Raji (cell line): ENCODE measurements at regions not wholly inside any gene's neighbourhood (a gene's known extent, or its start where the extent isn't known, plus 50 kb on each side); places are given as distances from the start of the nearest gene placed in this dataset.

Experiments used
- POLR2A ChIP-seq: IDR thresholded peaks from 2 replicates; pipeline ENCODE4 v1.6.1; 2011; ENCODE audit warnings: low read depth, low read length, control low read depth; ENCODE audit not compliant: insufficient read depth

- TF ChIP-seq POLR2A, result no peak
Measured at GRCh38 chr6:144437105-144437504, 152.0 kb downstream of the UTRN start.

- TF ChIP-seq POLR2A, result no peak
Measured at GRCh38 chr6:144438103-144438502, 153.0 kb downstream of the UTRN start.

GRCh38 chr6:144439016-144439415 lies 153.9 kb downstream of the UTRN start:
- TF ChIP-seq POLR2A, result no peak

GRCh38 chr6:144443157-144443556 lies 158.0 kb downstream of the UTRN start:
- TF ChIP-seq POLR2A, result no peak

- no peak for TF ChIP-seq POLR2A
Measured at GRCh38 chr6:144447472-144447871, 162.3 kb downstream of the UTRN start.

- TF ChIP-seq POLR2A, result no peak
Measured at GRCh38 chr6:144449218-144449617, 164.1 kb downstream of the UTRN start.

- no peak for TF ChIP-seq POLR2A
Measured at GRCh38 chr6:144449911-144450597, 164.9 kb downstream of the UTRN start.

- TF ChIP-seq POLR2A, result no peak
Measured at GRCh38 chr6:144460327-144461095, 175.4 kb downstream of the UTRN start.

GRCh38 chr6:144462058-144462457 lies 176.9 kb downstream of the UTRN start:
- TF ChIP-seq POLR2A, result no peak

GRCh38 chr6:144466716-144467115 lies 181.6 kb downstream of the UTRN start:
- TF ChIP-seq POLR2A, result no peak

GRCh38 chr6:144467172-144467762 lies 182.1 kb downstream of the UTRN start:
- no peak for TF ChIP-seq POLR2A

- TF ChIP-seq POLR2A, result no peak
Measured at GRCh38 chr6:144467921-144468320, 182.8 kb downstream of the UTRN start.

GRCh38 chr6:144468709-144469108 lies 183.6 kb downstream of the UTRN start:
- TF ChIP-seq POLR2A, result no peak

- no peak for TF ChIP-seq POLR2A
Measured at GRCh38 chr6:144469144-144469575, 184.0 kb downstream of the UTRN start.

- no peak for TF ChIP-seq POLR2A
Measured at GRCh38 chr6:144471986-144472385, 186.9 kb downstream of the UTRN start.

GRCh38 chr6:144474290-144474689 lies 189.2 kb downstream of the UTRN start:
- TF ChIP-seq POLR2A, result no peak
